A673 (cell line): ENCODE measurements at regions not wholly inside any gene's neighbourhood (a gene's known extent, or its start where the extent isn't known, plus 50 kb on each side); places are given as distances from the start of the nearest gene placed in this dataset.

Experiments used
- BruUV-seq: library from RNA; stranded (reverse); fragments of 400-500 nt; replicated peaks from 2 replicates; lab custom pipeline; 2021; lab: Mats Ljungman, UMichigan
- CTCF ChIA-PET: fragments of 300-600 bp; sonication (Branson Sonifier 250); formaldehyde crosslinking; loops from one replicate; lab custom pipeline; 2022; ENCODE audit warnings: antibody characterized with exemption; lab: Charles Lee
- POLR2A ChIA-PET: fragments of 300-600 bp; sonication (Branson Sonifier 250); formaldehyde crosslinking; loops from one replicate; lab custom pipeline; 2022; ENCODE audit warnings: antibody characterized with exemption; ENCODE audit not compliant: low non-redundant PET; lab: Charles Lee
- DNase-seq: peaks from one replicate; pipeline ENCODE4 v3.0.0-alpha.2; 2015; ENCODE audit warnings: low spot score
- H3K27ac ChIP-seq: fragments of 200-600 bp; sonication (generic); 2 replicates; pipeline ENCODE4 v1.5.1; 2016; ENCODE audit warnings: mixed run types, low read depth, mild to moderate bottlenecking, mixed read lengths, antibody characterized with exemption, low read length; ENCODE audit not compliant: poor library complexity, severe bottlenecking
- H3K27me3 ChIP-seq: fragments of 200-600 bp; sonication (generic); replicated peaks from 2 replicates; pipeline ENCODE4 v1.6.1; 2017; ENCODE audit warnings: mixed run types, low read depth, mild to moderate bottlenecking, mixed read lengths, antibody characterized with exemption, low read length; ENCODE audit not compliant: insufficient read depth, poor library complexity
- H3K36me3 ChIP-seq: fragments of 200-600 bp; sonication (generic); 2 replicates; pipeline ENCODE4 v1.6.1; 2016; ENCODE audit warnings: mixed run types, mild to moderate bottlenecking, mixed read lengths, antibody characterized with exemption, low read length; ENCODE audit not compliant: insufficient read depth, poor library complexity, severe bottlenecking
- H3K4me1 ChIP-seq: fragments of 200-600 bp; sonication (generic); 2 replicates; pipeline ENCODE4 v1.6.1; 2017; ENCODE audit warnings: mixed run types, mild to moderate bottlenecking, mixed read lengths, antibody characterized with exemption, low read length; ENCODE audit not compliant: insufficient read depth, poor library complexity, severe bottlenecking
- H3K4me3 ChIP-seq: fragments of 200-600 bp; sonication (generic); 2 replicates; pipeline ENCODE4 v1.5.1; 2016; ENCODE audit warnings: low read depth, mixed run types, mild to moderate bottlenecking, mixed read lengths, low read length; ENCODE audit not compliant: poor library complexity, severe bottlenecking
- H3K9me3 ChIP-seq: fragments of 200-600 bp; sonication (generic); 2 replicates; pipeline ENCODE4 v1.6.1; 2016; ENCODE audit warnings: mixed run types, low read depth, mild to moderate bottlenecking, mixed read lengths, antibody characterized with exemption, low read length; ENCODE audit not compliant: poor library complexity, severe bottlenecking
- CTCF ChIP-seq: fragments of 300-800, 200-600 bp; sonication (generic); conservative IDR thresholded peaks from 2 replicates; pipeline ENCODE4 v1.5.1; 2017; ENCODE audit warnings: low read depth, mild to moderate bottlenecking, antibody characterized with exemption, low read length, moderate library complexity, mixed read lengths
- EZH2 ChIP-seq: fragments of 200-600 bp; sonication (generic); IDR thresholded peaks from 2 replicates; pipeline ENCODE4 v1.6.1; 2017; ENCODE audit warnings: borderline replicate concordance, low read depth, mild to moderate bottlenecking, mixed read lengths, antibody characterized with exemption, low read length; ENCODE audit not compliant: poor library complexity, severe bottlenecking
- intact Hi-C: fragments of 100-400 bp; cut with micrococcal nuclease; formaldehyde crosslinking; loops from one replicate; pipeline ENCODE4 v1.10.0; 2022; ENCODE audit not compliant: unreplicated experiment

DNA sequence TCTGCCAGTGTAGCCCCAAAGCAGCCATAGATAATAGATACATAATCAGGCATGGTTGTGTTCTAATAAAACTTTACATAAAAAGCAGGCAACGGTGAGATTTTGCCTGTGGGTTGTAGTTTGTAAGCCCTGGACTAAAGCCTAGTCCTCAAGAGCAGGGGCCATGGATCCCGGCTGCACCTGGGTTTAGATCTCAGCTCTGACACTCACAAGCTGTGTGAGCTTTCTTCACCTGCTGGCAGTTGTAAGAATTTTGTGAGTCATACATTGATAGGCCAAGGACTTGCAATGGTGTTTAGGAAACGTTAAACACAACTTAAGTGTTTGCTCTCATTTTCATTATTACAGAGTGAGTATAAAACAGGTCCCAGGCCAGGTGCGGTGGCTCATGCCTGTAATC is 395.8 kb upstream of the TBX3 start:
- ChIA-PET CTCF (no interaction called here), POLR2A (no interaction called here)
- no peak for TF ChIP-seq EZH2
- no peak for TF ChIP-seq CTCF
- Histone ChIP-seq H3K27me3 (no peaks in the 10 kb centered on the region), H3K4me1 (no peaks in the 10 kb centered on the region), H3K9me3 (peaks cover 13% of the 10 kb centered on the region), H3K4me3 (no peak overlapping the region), H3K36me3 (no peaks in the 10 kb centered on the region), H3K27ac (no peak overlapping the region)
- BruUV-seq, result no TSS peak
- intact Hi-C loops, result no loop called here
- DNase-seq, result no peak

GRCh38 chr12:115078990-115079389 is 395.0 kb upstream of the TBX3 start:
- no peak for DNase-seq
- Histone ChIP-seq H3K27ac (no peak overlapping the region), H3K4me1 (no peaks in the 10 kb centered on the region), H3K27me3 (no peaks in the 10 kb centered on the region), H3K9me3 (peaks cover 13% of the 10 kb centered on the region), H3K36me3 (no peaks in the 10 kb centered on the region), H3K4me3 (no peak overlapping the region)
- ChIA-PET POLR2A (no interaction called here), CTCF (no interaction called here)
- intact Hi-C loops, result no loop called here
- BruUV-seq, result no TSS peak
- no peak for TF ChIP-seq CTCF
- TF ChIP-seq EZH2, result no peak

DNA sequence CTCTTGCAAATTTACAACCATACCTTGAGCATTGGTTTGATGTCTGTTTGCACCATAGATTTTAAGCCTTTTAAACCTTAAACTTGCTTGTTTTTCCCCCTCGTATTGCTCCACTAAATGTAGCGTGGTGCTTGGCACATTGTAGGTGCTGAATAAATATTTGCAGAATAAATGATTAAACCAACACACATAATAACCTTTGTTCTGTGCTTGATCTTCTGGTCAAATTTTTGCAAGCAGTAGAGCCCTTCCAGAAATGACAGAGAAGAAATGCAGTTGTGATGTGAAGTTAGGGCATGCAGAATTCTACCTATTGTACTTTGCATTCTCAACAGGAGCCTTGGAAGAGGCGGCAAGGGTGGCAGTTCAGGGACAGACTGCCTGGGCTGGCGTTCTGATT is 394.4 kb upstream of the TBX3 start:
- no peaks in the 10 kb centered on the region for H3K27me3 ChIP-seq
- CTCF ChIA-PET, result no interaction called here
- intact Hi-C loops, result no loop called here
- peaks cover 13% of the 10 kb centered on the region for H3K9me3 ChIP-seq
- BruUV-seq, result no TSS peak
- no peak overlapping the region for H3K27ac ChIP-seq
- H3K36me3 ChIP-seq, result no peaks in the 10 kb centered on the region
- DNase-seq, result no peak
- POLR2A ChIA-PET, result no interaction called here
- no peaks in the 10 kb centered on the region for H3K4me1 ChIP-seq
- no peak overlapping the region for H3K4me3 ChIP-seq
- TF ChIP-seq EZH2 (no peak), CTCF (no peak)
